ENCODE measurements at regions not wholly inside any gene's neighbourhood (a gene's known extent, or its start where the extent isn't known, plus 50 kb on each side); places are given as distances from the start of the nearest gene placed in this dataset.
"Not testable (repeated sequence)": the region's sequence is repeated elsewhere in the genome, so short reads cannot be mapped to it uniquely, and the experiment has no call there.

- H3K4me1 ChIP-seq (replicated peaks) = no peaks in the 10 kb centered on the region
- peak; percentile 2 for DNase-seq (ENCODE audit: low spot score)
- H3K27ac ChIP-seq = no peak overlapping the region
- no peaks in the 10 kb centered on the region for H3K27me3 ChIP-seq (replicated peaks; ENCODE audit: insufficient read depth)
- no peak overlapping the region for H3K4me3 ChIP-seq
- intact Hi-C loops (cut with DNase I) = no loop called here
- no peak for TF ChIP-seq CTCF (IDR thresholded peaks at IDR 0.05)
- TF ChIP-seq POLR2A (IDR thresholded peaks at IDR 0.05) = no peak
- TF ChIP-seq POLR2AphosphoS5 (IDR thresholded peaks at IDR 0.05) = no peak
- 84% methylated on average over 9 of the region's 10 CpGs for WGBS
- no peaks in the 10 kb centered on the region for H3K9me3 ChIP-seq
- H3K36me3 ChIP-seq = no peaks in the 10 kb centered on the region
Measured at GRCh38 chr15:25171111-25171811, 216.5 kb downstream of the SNRPN start.

GRCh38 chr15:25171856-25172687, 217.3 kb downstream of the SNRPN start:
- Histone ChIP-seq H3K9me3 (no peaks in the 10 kb centered on the region), H3K4me1 (replicated peaks) (no peaks in the 10 kb centered on the region), H3K36me3 (no peaks in the 10 kb centered on the region), H3K27ac (no peak overlapping the region), H3K27me3 (replicated peaks; ENCODE audit: insufficient read depth) (no peaks in the 10 kb centered on the region), H3K4me3 (no peak overlapping the region)
- intact Hi-C loops (cut with DNase I) = no loop called here
- no peak for DNase-seq (ENCODE audit: low spot score)
- WGBS = 91% methylated on average over 9 of the region's 9 CpGs
- TF ChIP-seq CTCF (IDR thresholded peaks at IDR 0.05) (no peak), POLR2AphosphoS5 (IDR thresholded peaks at IDR 0.05) (no peak), POLR2A (IDR thresholded peaks at IDR 0.05) (no peak)

GRCh38 chr15:25172691-25173090, 217.9 kb downstream of the SNRPN start:
- H3K9me3 ChIP-seq = no peaks in the 10 kb centered on the region
- peak; percentile 3 for DNase-seq (ENCODE audit: low spot score)

GRCh38 chr15:25173241-25174028, 218.6 kb downstream of the SNRPN start:
- DNase-seq (ENCODE audit: low spot score) = peak; percentile 3
- Histone ChIP-seq H3K4me1 (replicated peaks) (no peaks in the 10 kb centered on the region), H3K27me3 (replicated peaks; ENCODE audit: insufficient read depth) (no peaks in the 10 kb centered on the region), H3K27ac (no peak overlapping the region), H3K9me3 (no peaks in the 10 kb centered on the region), H3K36me3 (no peaks in the 10 kb centered on the region), H3K4me3 (no peak overlapping the region)
- TF ChIP-seq POLR2A (IDR thresholded peaks at IDR 0.05) (no peak), POLR2AphosphoS5 (IDR thresholded peaks at IDR 0.05) (no peak), CTCF (IDR thresholded peaks at IDR 0.05) (no peak)
- intact Hi-C loops (cut with DNase I) = no loop called here
- 86% methylated on average over 12 of the region's 13 CpGs for WGBS

More at GRCh38 chr15:25172691-25173090, 217.9 kb downstream of the SNRPN start:
- intact Hi-C loops (cut with DNase I) = no loop called here
- no peaks in the 10 kb centered on the region for H3K4me1 ChIP-seq (replicated peaks)
- H3K36me3 ChIP-seq = no peaks in the 10 kb centered on the region
- no peak overlapping the region for H3K4me3 ChIP-seq
- no peak overlapping the region for H3K27ac ChIP-seq
- no peaks in the 10 kb centered on the region for H3K27me3 ChIP-seq (replicated peaks; ENCODE audit: insufficient read depth)
- 87% methylated on average over 6 of the region's 6 CpGs for WGBS
- TF ChIP-seq CTCF (IDR thresholded peaks at IDR 0.05) (no peak), POLR2A (IDR thresholded peaks at IDR 0.05) (no peak), POLR2AphosphoS5 (IDR thresholded peaks at IDR 0.05) (no peak)

GRCh38 chr15:25174149-25174548, 219.4 kb downstream of the SNRPN start:
- H3K27ac ChIP-seq; H3K36me3 ChIP-seq; H3K4me3 ChIP-seq; H3K9me3 ChIP-seq; H3K27me3 ChIP-seq (replicated peaks; ENCODE audit: insufficient read depth); intact Hi-C loops (cut with DNase I); DNase-seq (ENCODE audit: low spot score); H3K4me1 ChIP-seq (replicated peaks): not testable (repeated sequence)
- 90% methylated on average over 10 of the region's 10 CpGs for WGBS
